Esophagus muscularis mucosa (tissue), 4 donors: ENCODE measurements at regions not wholly inside any gene's neighbourhood (a gene's known extent, or its start where the extent isn't known, plus 50 kb on each side); places are given as distances from the start of the nearest gene placed in this dataset.

ENCODE experiments used
- DNase-seq: peaks from one replicate; pipeline ENCODE4 v3.0.0-alpha.2; 2017; ENCODE audit errors: extremely low spot score
- H3K27ac ChIP-seq, 4 donors: fragments of 200-600 bp; sonication (generic); replicated peaks in 1 of 4; 1 replicate in 3 of 4; 2 replicates in 1 of 4; pipeline ENCODE4 v1.5.1; 2016 to 2019; ENCODE audit warnings: mild to moderate bottlenecking in 1 of 4
- H3K27me3 ChIP-seq, 4 donors: fragments of 200-600 bp; sonication (generic); one replicate each; pipeline versions ENCODE4 v1.5.1 to v1.6.0; 2016 to 2019
- H3K36me3 ChIP-seq, 4 donors: fragments of 200-600 bp; sonication (generic); one replicate each; pipeline ENCODE4 v1.5.1; 2016 to 2019
- H3K4me1 ChIP-seq, 4 donors: fragments of 200-600 bp; sonication (generic); one replicate each; pipeline ENCODE4 v1.5.1; 2016 to 2019
- H3K4me3 ChIP-seq, 4 donors: fragments of 200-600 bp; sonication (generic); 1 replicate in 2 of 4; 2 replicates in 2 of 4; pipeline ENCODE4 v1.5.1; 2016 to 2019; ENCODE audit warnings: mild to moderate bottlenecking in 4 of 4, moderate library complexity in 1 of 4
- H3K9me3 ChIP-seq, 4 donors: fragments of 200-600 bp; sonication (generic); 1 replicate in 3 of 4; 2 replicates in 1 of 4; pipeline ENCODE4 v1.5.1; 2016 to 2019
- EP300 ChIP-seq: sonication (generic); formaldehyde crosslinking; IDR thresholded peaks from one replicate; pipeline ENCODE4 v1.6.1; 2017; ENCODE audit warnings: antibody characterized with exemption
- POLR2A ChIP-seq: fragments of 450-650 bp; IDR thresholded peaks from one replicate; pipeline ENCODE4 v1.6.1; 2017; ENCODE audit warnings: antibody characterized with exemption, moderate library complexity, mild to moderate bottlenecking, low read depth
- POLR2AphosphoS5 ChIP-seq, 2 donors: sonication (generic); formaldehyde crosslinking; IDR thresholded peaks; one replicate each; pipeline ENCODE4 v1.6.1; 2017; ENCODE audit warnings: antibody characterized with exemption in 2 of 2
- WGBS: methylation state at CpG from one replicate; pipeline ENCODE4 v1.1.5; 2018; 5-methylcytosine and 5-hydroxymethylcytosine counted together
- intact Hi-C: fragments of 100-400 bp; cut with DNase I; formaldehyde crosslinking; loops from one replicate; pipeline ENCODE4 v1.15.1; 2023
- TF ChIP-seq, protein P1 (sequence below), 3 experiments: fragments of 200-600 bp in 2 of 3; fragments of 450-650 bp in 1 of 3; sonication (generic) in 2 of 3; IDR thresholded peaks; one replicate each; pipeline ENCODE4 v1.5.1; 2017 to 2019; ENCODE audit warnings: antibody characterized with exemption in 3 of 3, mild to moderate bottlenecking in 2 of 3, moderate library complexity in 1 of 3

- H3K4me1 ChIP-seq, result peaks cover 0 to 38% (median 30%) of the 10 kb centered on the region in 4 donors
- H3K27ac ChIP-seq, result no peak overlapping the region
- no peaks in the 10 kb centered on the region for H3K27me3 ChIP-seq
- no peak overlapping the region for H3K4me3 ChIP-seq
- TF ChIP-seq POLR2A (no peak), EP300 (no peak)
- no peaks in the 10 kb centered on the region for H3K36me3 ChIP-seq
- intact Hi-C loops, result no loop called here
- DNase-seq, result no peak
- H3K9me3 ChIP-seq, result no peaks in the 10 kb centered on the region
- WGBS, result 59% methylated on average over 1 of the region's 1 CpG
These were observed 63.7 kb upstream of the SESN3 start for GRCh38 chr11:95294701-95295100.

GRCh38 chr11:95293116-95293515, 62.1 kb upstream of the SESN3 start:
- intact Hi-C loops, result no loop called here
- H3K27ac ChIP-seq, result no peak overlapping the region
- H3K4me3 ChIP-seq, result no peak overlapping the region
- no peaks in the 10 kb centered on the region for H3K9me3 ChIP-seq
- WGBS, result 92% methylated on average over 3 of the region's 3 CpGs
- DNase-seq, result no peak
- H3K36me3 ChIP-seq, result no peaks in the 10 kb centered on the region
- H3K27me3 ChIP-seq, result no peaks in the 10 kb centered on the region
- H3K4me1 ChIP-seq, result peaks cover 0 to 44% (median 30%) of the 10 kb centered on the region in 4 donors
- TF ChIP-seq POLR2A, result no peak
- no peak for TF ChIP-seq EP300
- TF ChIP-seq, protein P1, sequence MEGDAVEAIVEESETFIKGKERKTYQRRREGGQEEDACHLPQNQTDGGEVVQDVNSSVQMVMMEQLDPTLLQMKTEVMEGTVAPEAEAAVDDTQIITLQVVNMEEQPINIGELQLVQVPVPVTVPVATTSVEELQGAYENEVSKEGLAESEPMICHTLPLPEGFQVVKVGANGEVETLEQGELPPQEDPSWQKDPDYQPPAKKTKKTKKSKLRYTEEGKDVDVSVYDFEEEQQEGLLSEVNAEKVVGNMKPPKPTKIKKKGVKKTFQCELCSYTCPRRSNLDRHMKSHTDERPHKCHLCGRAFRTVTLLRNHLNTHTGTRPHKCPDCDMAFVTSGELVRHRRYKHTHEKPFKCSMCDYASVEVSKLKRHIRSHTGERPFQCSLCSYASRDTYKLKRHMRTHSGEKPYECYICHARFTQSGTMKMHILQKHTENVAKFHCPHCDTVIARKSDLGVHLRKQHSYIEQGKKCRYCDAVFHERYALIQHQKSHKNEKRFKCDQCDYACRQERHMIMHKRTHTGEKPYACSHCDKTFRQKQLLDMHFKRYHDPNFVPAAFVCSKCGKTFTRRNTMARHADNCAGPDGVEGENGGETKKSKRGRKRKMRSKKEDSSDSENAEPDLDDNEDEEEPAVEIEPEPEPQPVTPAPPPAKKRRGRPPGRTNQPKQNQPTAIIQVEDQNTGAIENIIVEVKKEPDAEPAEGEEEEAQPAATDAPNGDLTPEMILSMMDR (IDR thresholded peaks at IDR 0.05), result no peak

GRCh38 chr11:95291946-95292345, 60.9 kb upstream of the SESN3 start:
- TF ChIP-seq, protein P1 (IDR thresholded peaks at IDR 0.05), result no peak
- TF ChIP-seq POLR2AphosphoS5 (IDR thresholded peaks at IDR 0.05) (no peak), EP300 (no peak), POLR2A (no peak)
- no peak for DNase-seq
- Histone ChIP-seq H3K27me3 (no peaks in the 10 kb centered on the region), H3K36me3 (no peaks in the 10 kb centered on the region), H3K27ac (no peak overlapping the region), H3K4me3 (no peak overlapping the region), H3K4me1 (peaks cover 0 to 37% (median 28%) of the 10 kb centered on the region in 4 donors), H3K9me3 (no peaks in the 10 kb centered on the region)
- intact Hi-C loops, result no loop called here
- 70% methylated on average over 4 of the region's 4 CpGs for WGBS

GRCh38 chr11:95289378-95290101, 58.5 kb upstream of the SESN3 start:
- Histone ChIP-seq H3K4me1 (peaks cover 0 to 13% (median 5%) of the 10 kb centered on the region in 4 donors), H3K36me3 (no peaks in the 10 kb centered on the region), H3K4me3 (no peak overlapping the region), H3K9me3 (no peaks in the 10 kb centered on the region), H3K27ac (no peak overlapping the region), H3K27me3 (no peaks in the 10 kb centered on the region)
- no peak for DNase-seq
- intact Hi-C loops, result no loop called here
- TF ChIP-seq, protein P1 (IDR thresholded peaks at IDR 0.05), result no peak
- TF ChIP-seq POLR2AphosphoS5 (IDR thresholded peaks at IDR 0.05) (no peak), EP300 (no peak), POLR2A (no peak)
- 100% methylated on average over 2 of the region's 2 CpGs for WGBS

- no peaks in the 10 kb centered on the region for H3K27me3 ChIP-seq
- H3K4me3 ChIP-seq, result no peak overlapping the region
- no peak for DNase-seq
- intact Hi-C loops, result no loop called here
- no peaks in the 10 kb centered on the region for H3K36me3 ChIP-seq
- H3K27ac ChIP-seq, result no peak overlapping the region
- no peak for TF ChIP-seq POLR2A
- no peak for TF ChIP-seq EP300
- TF ChIP-seq POLR2AphosphoS5 (IDR thresholded peaks at IDR 0.05), result no peak
- TF ChIP-seq, protein P1 (IDR thresholded peaks at IDR 0.05), result no peak
- peaks cover 4 to 22% (median 11%) of the 10 kb centered on the region in 4 donors for H3K4me1 ChIP-seq
- WGBS, result 76% methylated on average over 4 of the region's 4 CpGs
- H3K9me3 ChIP-seq, result no peaks in the 10 kb centered on the region
These were observed 53.4 kb upstream of the SESN3 start for GRCh38 chr11:95284057-95285052.
